H1 (cell line): ENCODE measurements at regions not wholly inside any gene's neighbourhood (a gene's known extent, or its start where the extent isn't known, plus 50 kb on each side); places are given as distances from the start of the nearest gene placed in this dataset.

Experiments used
- CTCF ChIA-PET: fragments of 300-600 bp; sonication (Branson Sonifier 250); formaldehyde crosslinking; loops from one replicate; lab custom pipeline; 2021; ENCODE audit not compliant: partially characterized antibody; lab: Charles Lee
- POLR2A ChIA-PET: fragments of 300-600 bp; sonication (Branson Sonifier 250); formaldehyde crosslinking; loops from one replicate; lab custom pipeline; 2021; ENCODE audit warnings: inconsistent platforms; ENCODE audit not compliant: partially characterized antibody; lab: Charles Lee
- DNase-seq, 2 experiments: peaks; one replicate each; pipeline versions ENCODE4 v3.0.0 to v3.0.0-alpha.2; 2010 to 2022; ENCODE audit warnings: low spot score in 2 of 2, low read depth in 1 of 2, mixed read lengths in 1 of 2
- FAIRE-seq: peaks from 2 replicates; lab custom pipeline; 2011; peaks lifted over from hg19 to GRCh38; lab: Jason Lieb, UNC
- H2AFZ ChIP-seq: 2 replicates; pipeline ENCODE4 v1.8.1; 2012; ENCODE audit warnings: low read length, inconsistent platforms
- H2AK5ac ChIP-seq: 2 replicates; pipeline ENCODE4 v1.6.1; 2013; ENCODE audit warnings: low read depth, low read length
- H2BK120ac ChIP-seq: replicated peaks from 2 replicates; pipeline ENCODE3; 2013; ENCODE audit warnings: low read depth, low read length, inconsistent platforms
- H2BK12ac ChIP-seq: 2 replicates; pipeline ENCODE4 v1.6.1; 2013; ENCODE audit warnings: low read depth, low read length
- H2BK15ac ChIP-seq: 2 replicates; pipeline ENCODE4 v1.6.1; 2013; ENCODE audit warnings: low read length
- H2BK20ac ChIP-seq: 2 replicates; pipeline ENCODE4 v1.6.1; 2013; ENCODE audit warnings: low read length
- H2BK5ac ChIP-seq: 2 replicates; pipeline ENCODE4 v1.6.1; 2013; ENCODE audit warnings: low read depth, low read length
- H3K14ac ChIP-seq: 2 replicates; pipeline ENCODE4 v1.6.1; 2013; ENCODE audit warnings: inconsistent platforms; ENCODE audit not compliant: insufficient read length
- H3K18ac ChIP-seq: 2 replicates; pipeline ENCODE4 v1.6.1; 2013; ENCODE audit warnings: low read length; ENCODE audit errors: extremely low read depth
- H3K23ac ChIP-seq: 2 replicates; pipeline ENCODE4 v1.6.1; 2013; ENCODE audit warnings: inconsistent platforms; ENCODE audit not compliant: insufficient read length
- H3K23me2 ChIP-seq: 2 replicates; pipeline ENCODE4 v1.6.1; 2013; ENCODE audit warnings: low read depth, low read length
- H3K27ac ChIP-seq: 2 replicates; pipeline ENCODE4 v1.6.1; 2011; ENCODE audit warnings: low read depth, low read length, inconsistent platforms
- H3K27me3 ChIP-seq, 4 experiments: replicated peaks in 1 of 4; 1 replicate in 1 of 4; 2 replicates in 3 of 4; pipeline versions ENCODE4 v1.6.1 to v1.8.1; 2011 to 2013; ENCODE audit warnings: low read length in 3 of 4, mild to moderate bottlenecking in 3 of 4, inconsistent platforms in 2 of 4, mixed read lengths in 2 of 4, moderate library complexity in 1 of 4; ENCODE audit not compliant: control insufficient read depth in 3 of 4, insufficient read depth in 3 of 4; ENCODE audit errors: extremely low read depth in 1 of 4
- H3K36me3 ChIP-seq, 4 experiments: 2 replicates each; pipeline versions ENCODE4 v1.6.1 to v1.8.1; 2011 to 2013; ENCODE audit warnings: mild to moderate bottlenecking in 4 of 4, low read length in 3 of 4, moderate library complexity in 2 of 4, control low read depth in 1 of 4, inconsistent platforms in 1 of 4; ENCODE audit not compliant: insufficient read depth in 4 of 4, control insufficient read depth in 2 of 4
- H3K4ac ChIP-seq: replicated peaks from 2 replicates; pipeline ENCODE3; 2013; ENCODE audit warnings: low read length, low read depth, mixed read lengths, inconsistent platforms; ENCODE audit not compliant: insufficient read length
- H3K4me1 ChIP-seq, 4 experiments: replicated peaks in 1 of 4; 1 replicate in 1 of 4; 2 replicates in 3 of 4; pipeline versions ENCODE4 v1.6.1 to v1.8.1; 2011 to 2013; ENCODE audit warnings: low read length in 3 of 4, inconsistent platforms in 2 of 4, mixed read lengths in 1 of 4; ENCODE audit not compliant: insufficient read depth in 4 of 4, control insufficient read depth in 3 of 4
- H3K4me2 ChIP-seq, 2 experiments: 2 replicates each; pipeline versions ENCODE4 v1.6.1 to v1.8.1; 2011 to 2013; ENCODE audit warnings: low read depth in 2 of 2, low read length in 2 of 2, control low read depth in 1 of 2, inconsistent platforms in 1 of 2, mild to moderate bottlenecking in 1 of 2; ENCODE audit not compliant: insufficient read depth in 1 of 2
- H3K4me3 ChIP-seq, 4 experiments: fragments of 200-600, 300-600 bp in 1 of 4; sonication (generic), shearing (Covaris generic), sonication (Bioruptor Twin) in 1 of 4; 2 replicates each; pipeline versions ENCODE4 v1.5.1 to v1.8.1; 2011 to 2016; ENCODE audit warnings: low read length in 4 of 4, low read depth in 3 of 4, control low read depth in 2 of 4, inconsistent platforms in 2 of 4, mild to moderate bottlenecking in 2 of 4, mixed read lengths in 1 of 4, moderate library complexity in 1 of 4; ENCODE audit not compliant: insufficient read depth in 2 of 4; ENCODE audit errors: extremely low read depth in 1 of 4
- H3K56ac ChIP-seq: replicated peaks from 2 replicates; pipeline ENCODE3; 2013; ENCODE audit warnings: low read depth, mild to moderate bottlenecking, mixed read lengths, low read length, inconsistent platforms; ENCODE audit not compliant: insufficient read length
- H3K79me1 ChIP-seq: 2 replicates; pipeline ENCODE4 v1.6.1; 2013; ENCODE audit warnings: low read depth, low read length, control low read depth
- H3K79me2 ChIP-seq, 2 experiments: 2 replicates each; pipeline versions ENCODE4 v1.6.1 to v1.8.1; 2012 to 2013; ENCODE audit warnings: low read length in 2 of 2, mild to moderate bottlenecking in 2 of 2, inconsistent platforms in 1 of 2; ENCODE audit not compliant: insufficient read depth in 2 of 2, control insufficient read depth in 1 of 2
- H3K9ac ChIP-seq, 4 experiments: replicated peaks in 1 of 4; 1 replicate in 1 of 4; 2 replicates in 3 of 4; pipeline versions ENCODE4 v1.6.1 to v1.8.1; 2011 to 2013; ENCODE audit warnings: low read depth in 3 of 4, low read length in 3 of 4, control low read depth in 2 of 4, mild to moderate bottlenecking in 2 of 4, moderate library complexity in 2 of 4, inconsistent platforms in 1 of 4; ENCODE audit errors: extremely low read depth in 1 of 4
- H3K9me3 ChIP-seq, 2 experiments: 2 replicates each; pipeline versions ENCODE4 v1.6.1 to v1.8.1; 2012 to 2013; ENCODE audit warnings: mild to moderate bottlenecking in 2 of 2, moderate library complexity in 2 of 2, control low read depth in 1 of 2, inconsistent platforms in 1 of 2, low read depth in 1 of 2, low read length in 1 of 2, mixed read lengths in 1 of 2; ENCODE audit not compliant: insufficient read depth in 2 of 2
- H4K20me1 ChIP-seq, 2 experiments: replicated peaks in 1 of 2; 2 replicates each; pipeline versions ENCODE3 to v1.8.1; 2011 to 2013; ENCODE audit warnings: inconsistent platforms in 2 of 2, low read length in 2 of 2, mild to moderate bottlenecking in 1 of 2; ENCODE audit not compliant: insufficient read depth in 2 of 2, control insufficient read depth in 1 of 2
- H4K5ac ChIP-seq: 2 replicates; pipeline ENCODE4 v1.6.1; 2013; ENCODE audit warnings: low read length, low read depth, mixed read lengths, inconsistent platforms; ENCODE audit not compliant: insufficient read length
- H4K8ac ChIP-seq: 2 replicates; pipeline ENCODE4 v1.8.0; 2013; ENCODE audit warnings: mild to moderate bottlenecking, moderate library complexity, low read length, inconsistent platforms; ENCODE audit not compliant: insufficient read depth; ENCODE audit errors: extremely low read depth
- H4K91ac ChIP-seq: replicated peaks from 2 replicates; pipeline ENCODE3; 2013; ENCODE audit warnings: low read length, mixed read lengths, inconsistent platforms; ENCODE audit not compliant: insufficient read length
- BCL11A ChIP-seq, 2 experiments: IDR thresholded peaks; one replicate each; pipeline ENCODE4 v1.6.1; 2011; ENCODE audit warnings: low read depth in 2 of 2, low read length in 2 of 2, mild to moderate bottlenecking in 2 of 2
- BRCA1 ChIP-seq: IDR thresholded peaks from 2 replicates; pipeline ENCODE4 v1.6.1; 2012; ENCODE audit warnings: low read depth, low read length, improper control_type of control experiment
- CEBPB ChIP-seq: IDR thresholded peaks from 2 replicates; pipeline ENCODE4 v1.6.1; 2012; ENCODE audit warnings: low read depth, low read length
- CREB1 ChIP-seq: IDR thresholded peaks from 2 replicates; pipeline ENCODE4 v1.6.1; 2012; ENCODE audit warnings: inconsistent platforms
- EP300 ChIP-seq, 2 experiments: IDR thresholded peaks; 1 replicate in 1 of 2; 2 replicates in 1 of 2; pipeline ENCODE4 v1.6.1; 2011 to 2012; ENCODE audit warnings: low read depth in 2 of 2, low read length in 2 of 2, mild to moderate bottlenecking in 2 of 2, borderline replicate concordance in 1 of 2, inconsistent platforms in 1 of 2, moderate library complexity in 1 of 2
- HDAC2 ChIP-seq, 2 experiments: fragments of 300-600 bp in 1 of 2; sonication (generic) in 1 of 2; IDR thresholded peaks; 2 replicates each; pipeline ENCODE4 v1.6.1; 2011 to 2012; ENCODE audit warnings: low read depth in 2 of 2, low read length in 2 of 2, mild to moderate bottlenecking in 2 of 2, moderate library complexity in 2 of 2, borderline replicate concordance in 1 of 2, inconsistent platforms in 1 of 2
- JUN ChIP-seq: IDR thresholded peaks from 2 replicates; pipeline ENCODE4 v1.6.1; 2011; ENCODE audit warnings: low read depth, mild to moderate bottlenecking, improper control_type of control experiment, low read length
- KDM1A ChIP-seq: fragments of 200-600, 300-600 bp; sonication (generic); IDR thresholded peaks from 2 replicates; pipeline ENCODE4 v1.7.1; 2016; ENCODE audit warnings: mild to moderate bottlenecking, low read length, borderline replicate concordance
- MAFK ChIP-seq: IDR thresholded peaks from 2 replicates; pipeline ENCODE4 v1.6.1; 2012; ENCODE audit warnings: low read depth, mild to moderate bottlenecking, improper control_type of control experiment, low read length
- POLR2AphosphoS5 ChIP-seq: IDR thresholded peaks from 2 replicates; pipeline ENCODE4 v1.6.1; 2011; ENCODE audit warnings: low read depth, low read length
- RBBP5 ChIP-seq: IDR thresholded peaks from 2 replicates; pipeline ENCODE4 v1.7.1; 2012; ENCODE audit warnings: low read depth, mild to moderate bottlenecking, inconsistent platforms, low read length, moderate library complexity, borderline replicate concordance
- RNF2 ChIP-seq: fragments of 200-900, 300-1000 bp; sonication (generic); IDR thresholded peaks from 2 replicates; pipeline ENCODE4 v1.7.1; 2016; ENCODE audit warnings: borderline replicate concordance, low read depth, mild to moderate bottlenecking, antibody characterized with exemption, low read length; ENCODE audit not compliant: poor library complexity, severe bottlenecking; ENCODE audit errors: missing control alignments
- SP2 ChIP-seq: IDR thresholded peaks from 2 replicates; pipeline ENCODE4 v1.6.1; 2012; ENCODE audit warnings: mild to moderate bottlenecking, low read length, inconsistent platforms
- SP4 ChIP-seq: IDR thresholded peaks from 2 replicates; pipeline ENCODE4 v1.6.1; 2012; ENCODE audit warnings: low read length, inconsistent platforms
- TAF1 ChIP-seq: IDR thresholded peaks from 2 replicates; pipeline ENCODE4 v1.6.1; 2011; ENCODE audit warnings: mild to moderate bottlenecking, low read depth, low read length
- WGBS, 2 experiments: shearing (Covaris generic) in 1 of 2; methylation state at CpG; one replicate each; pipeline versions ENCODE4 v1.1.6 to v1.1.7; 2013 to 2015; ENCODE audit warnings: low lambda C conversion rate in 2 of 2, mixed read lengths in 2 of 2, inconsistent platforms in 1 of 2, low coverage in 1 of 2, missing lambda C conversion rate in 1 of 2; ENCODE audit not compliant: insufficient replicate concordance in 2 of 2, insufficient coverage in 1 of 2, insufficient read length in 1 of 2; ENCODE audit errors: extremely low coverage in 1 of 2, missing lambda C conversion rate in 1 of 2; 5-methylcytosine and 5-hydroxymethylcytosine counted together

DNA sequence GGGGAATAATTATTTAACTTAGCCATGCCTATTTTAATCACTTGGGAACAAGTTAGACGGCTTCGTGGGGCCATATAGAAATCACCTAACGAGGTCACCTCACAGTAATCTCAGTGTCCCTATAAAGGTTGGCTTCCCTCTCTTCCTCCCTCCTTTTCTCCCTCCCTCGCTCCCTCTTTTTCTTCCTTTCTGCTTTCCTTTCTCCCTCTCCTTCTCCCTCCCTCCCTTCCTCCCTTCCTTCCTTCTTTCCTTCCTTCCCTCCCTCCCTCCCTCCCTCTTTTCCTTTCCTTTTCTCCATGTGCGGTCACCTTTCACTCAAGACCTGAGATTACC lies 206.1 kb upstream of the DPH6 start:
- Histone ChIP-seq H2BK12ac (no peak overlapping the region), H3K4me2 (0 out of 4 replicates have a peak overlapping the region, but pooled peaks of 1 of the 2 experiments have one; percentile 3), H4K8ac (no peak overlapping the region), H3K14ac (no peak overlapping the region), H3K18ac (no peak overlapping the region), H3K9me3 (no peaks in the 10 kb centered on the region), H3K56ac (no peak overlapping the region), H2AK5ac (no peak overlapping the region), H3K27me3 (no peaks in the 10 kb centered on the region; a peak in 1 of 7 replicates), H3K9ac (no peak overlapping the region), H2BK5ac (no peak overlapping the region), H3K23ac (no peak overlapping the region), H3K79me1 (no peaks in the 10 kb centered on the region), H4K91ac (no peak overlapping the region), H2BK120ac (no peak overlapping the region), H3K36me3 (no peaks in the 10 kb centered on the region), H3K27ac (no peak overlapping the region), H2BK20ac (no peak overlapping the region), H3K4ac (no peak overlapping the region), H3K4me1 (peaks cover 0 to 4% (median 0%) of the 10 kb centered on the region in 4 experiments; a peak in 1 of 7 replicates), H3K79me2 (no peaks in the 10 kb centered on the region), H3K23me2 (no peaks in the 10 kb centered on the region; the same call in 1 of the 2 replicates), H2BK15ac (no peak overlapping the region), H3K4me3 (no peak overlapping the region; a peak in 1 of 8 replicates), H4K20me1 (no peaks in the 10 kb centered on the region), H2AFZ (no peak overlapping the region), H4K5ac (no peak overlapping the region)
- FAIRE-seq: no peak
- WGBS, 2 experiments: 62% methylated on average over 4 of the region's 5 CpGs; no CpG with 5 or more reads in 1 of the 2 experiments
- ChIA-PET POLR2A (interaction anchor here (0.9 kb wide), 1 partner anchor 205 kb away, joined by 3 read pairs; no protein-coding TSS in a partner anchor), CTCF (interaction anchor here (0.6 to 2.8 kb wide), 21 partner anchors 10 to 1132 kb away, joined by 3 to 15 read pairs (median 5); partner anchors contain the start of gene DPH6)
- no peak for DNase-seq
- TF ChIP-seq CEBPB (no peak), TAF1 (no peak), EP300 (IDR thresholded peaks at IDR 0.05; ENCODE audit: borderline replicate concordance in 1 of 2, low read depth in 2 of 2, low read length in 2 of 2) (no peak), BRCA1 (no peak), SP4 (no peak), RNF2 (no peak), JUN (no peak), RBBP5 (no peak), HDAC2 (IDR thresholded peaks at IDR 0.05; ENCODE audit: borderline replicate concordance in 1 of 2, low read depth in 2 of 2, low read length in 2 of 2) (no peak), SP2 (no peak), KDM1A (no peak), POLR2AphosphoS5 (no peak), BCL11A (IDR thresholded peaks at IDR 0.05; ENCODE audit: low read depth in 2 of 2, low read length in 2 of 2) (no peak), CREB1 (no peak), MAFK (no peak)
